OCI-LY1 (cell line): ENCODE measurements at regions not wholly inside any gene's neighbourhood (a gene's known extent, or its start where the extent isn't known, plus 50 kb on each side); places are given as distances from the start of the nearest gene placed in this dataset.

Source experiments
- EZH2 ChIP-seq: fragments of 200-600 bp; sonication (generic), shearing (Covaris generic); IDR thresholded peaks from 2 replicates; pipeline ENCODE4 v1.8.0; 2017; ENCODE audit warnings: borderline replicate concordance, mixed run types, mild to moderate bottlenecking, antibody characterized with exemption, low read length, moderate library complexity, mixed read lengths
- TF ChIP-seq, protein P1 (sequence below): fragments of 200-600 bp; sonication (generic), shearing (Covaris generic); IDR thresholded peaks from 2 replicates; pipeline ENCODE4 v1.5.1; 2017; ENCODE audit warnings: mild to moderate bottlenecking, antibody characterized with exemption, low read length, moderate library complexity, mixed read lengths

GRCh38 chr10:33065111-33065510 is 107.1 kb upstream of the ITGB1 start:
- TF ChIP-seq, protein P1, sequence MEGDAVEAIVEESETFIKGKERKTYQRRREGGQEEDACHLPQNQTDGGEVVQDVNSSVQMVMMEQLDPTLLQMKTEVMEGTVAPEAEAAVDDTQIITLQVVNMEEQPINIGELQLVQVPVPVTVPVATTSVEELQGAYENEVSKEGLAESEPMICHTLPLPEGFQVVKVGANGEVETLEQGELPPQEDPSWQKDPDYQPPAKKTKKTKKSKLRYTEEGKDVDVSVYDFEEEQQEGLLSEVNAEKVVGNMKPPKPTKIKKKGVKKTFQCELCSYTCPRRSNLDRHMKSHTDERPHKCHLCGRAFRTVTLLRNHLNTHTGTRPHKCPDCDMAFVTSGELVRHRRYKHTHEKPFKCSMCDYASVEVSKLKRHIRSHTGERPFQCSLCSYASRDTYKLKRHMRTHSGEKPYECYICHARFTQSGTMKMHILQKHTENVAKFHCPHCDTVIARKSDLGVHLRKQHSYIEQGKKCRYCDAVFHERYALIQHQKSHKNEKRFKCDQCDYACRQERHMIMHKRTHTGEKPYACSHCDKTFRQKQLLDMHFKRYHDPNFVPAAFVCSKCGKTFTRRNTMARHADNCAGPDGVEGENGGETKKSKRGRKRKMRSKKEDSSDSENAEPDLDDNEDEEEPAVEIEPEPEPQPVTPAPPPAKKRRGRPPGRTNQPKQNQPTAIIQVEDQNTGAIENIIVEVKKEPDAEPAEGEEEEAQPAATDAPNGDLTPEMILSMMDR, result no peak
- TF ChIP-seq EZH2, result no peak
